Inflammatory macrophage (primary cell): ENCODE measurements at regions not wholly inside any gene's neighbourhood (a gene's known extent, or its start where the extent isn't known, plus 50 kb on each side); places are given as distances from the start of the nearest gene placed in this dataset.
"Not testable (repeated sequence)": the region's sequence is repeated elsewhere in the genome, so short reads cannot be mapped to it uniquely, and the experiment has no call there.

Experiments
- DNase-seq, 2 donors: peaks; one replicate each; pipeline ENCODE4 v3.0.0-alpha.2; 2020 to 2022

- DNase-seq, result no peak
Measured at GRCh38 chr1:219066631-219067349, 106.9 kb upstream of the LYPLAL1 start.

- no peak for DNase-seq
Measured at GRCh38 chr1:219067350-219067712, 106.3 kb upstream of the LYPLAL1 start.

- not testable (repeated sequence) for DNase-seq
Measured at GRCh38 chr1:219070395-219070794, 103.3 kb upstream of the LYPLAL1 start.

GRCh38 chr1:219071209-219071608 lies 102.5 kb upstream of the LYPLAL1 start:
- no peak for DNase-seq

- no peak for DNase-seq
Measured at GRCh38 chr1:219072329-219072728, 101.3 kb upstream of the LYPLAL1 start.

- no peak for DNase-seq
Measured at GRCh38 chr1:219074084-219074728, 99.5 kb upstream of the LYPLAL1 start.

- no peak for DNase-seq
Measured at GRCh38 chr1:219075121-219075879, 98.4 kb upstream of the LYPLAL1 start.

- DNase-seq, result no peak
Measured at GRCh38 chr1:219076326-219076937, 97.2 kb upstream of the LYPLAL1 start.

GRCh38 chr1:219077767-219078166 lies 95.9 kb upstream of the LYPLAL1 start:
- DNase-seq, result not testable (repeated sequence)

GRCh38 chr1:219081943-219082925 lies 91.4 kb upstream of the LYPLAL1 start:
- peak; percentile 69 to 83 for DNase-seq

GRCh38 chr1:219083631-219084030 lies 90.0 kb upstream of the LYPLAL1 start:
- DNase-seq, result no peak

- no peak for DNase-seq
Measured at GRCh38 chr1:219085082-219085481, 88.6 kb upstream of the LYPLAL1 start.

- DNase-seq, result peak; percentile 24 to 40
Measured at GRCh38 chr1:219085988-219086387, 87.7 kb upstream of the LYPLAL1 start.

- DNase-seq, result peak; percentile 30 to 61
Measured at GRCh38 chr1:219086956-219087469, 86.7 kb upstream of the LYPLAL1 start.

- DNase-seq, result peak; percentile 92 to 96
Measured at GRCh38 chr1:219088778-219089557, 84.7 kb upstream of the LYPLAL1 start.

- peak in 1 of 2 donors; percentile 92 for DNase-seq
Measured at GRCh38 chr1:219090607-219091006, 83.1 kb upstream of the LYPLAL1 start.

GRCh38 chr1:219092206-219092605 lies 81.5 kb upstream of the LYPLAL1 start:
- no peak for DNase-seq

- no peak for DNase-seq
Measured at GRCh38 chr1:219099307-219099706, 74.4 kb upstream of the LYPLAL1 start.

- DNase-seq, result no peak
Measured at GRCh38 chr1:219100059-219100458, 73.6 kb upstream of the LYPLAL1 start.

- not testable (repeated sequence) for DNase-seq
Measured at GRCh38 chr1:219102466-219102865, 71.2 kb upstream of the LYPLAL1 start.

- no peak for DNase-seq
Measured at GRCh38 chr1:219105893-219106292, 67.8 kb upstream of the LYPLAL1 start.
